ENCODE measurements at regions not wholly inside any gene's neighbourhood (a gene's known extent, or its start where the extent isn't known, plus 50 kb on each side); places are given as distances from the start of the nearest gene placed in this dataset.
"Not testable (repeated sequence)": the region's sequence is repeated elsewhere in the genome, so short reads cannot be mapped to it uniquely, and the experiment has no call there.

- TF ChIP-seq CTCF (conservative IDR thresholded peaks at IDR 0.05; ENCODE audit: low read depth, low read length): peak; percentile 72
- H3K4me3 ChIP-seq (IDR thresholded peaks at IDR 0.05; ENCODE audit: insufficient read depth, low read depth, low read length): no peak overlapping the region
- H4K20me1 ChIP-seq (ENCODE audit: insufficient read depth): no peaks in the 10 kb centered on the region
- H3K27me3 ChIP-seq (ENCODE audit: insufficient read depth, low read depth): no peaks in the 10 kb centered on the region
- no peaks in the 10 kb centered on the region for H3K4me1 ChIP-seq (ENCODE audit: low read depth, poor library complexity, severe bottlenecking)
- H2AFZ ChIP-seq (ENCODE audit: low read depth): no peak overlapping the region
- no peak overlapping the region for H3K4me2 ChIP-seq
- no peaks in the 10 kb centered on the region for H3K79me2 ChIP-seq (ENCODE audit: insufficient read depth, low read depth)
- H3K9ac ChIP-seq: no peak overlapping the region
- no peak overlapping the region for H3K27ac ChIP-seq
- no peaks in the 10 kb centered on the region for H3K36me3 ChIP-seq (ENCODE audit: insufficient read depth)
Observed at GRCh38 chrX:63250253-63250868, 100.8 kb downstream of the SPIN4 start.

- not testable (repeated sequence) for H4K20me1 ChIP-seq (ENCODE audit: insufficient read depth); H3K36me3 ChIP-seq (ENCODE audit: insufficient read depth); H3K4me1 ChIP-seq (ENCODE audit: low read depth, poor library complexity, severe bottlenecking); H3K27me3 ChIP-seq (ENCODE audit: insufficient read depth, low read depth); H3K4me3 ChIP-seq (IDR thresholded peaks at IDR 0.05; ENCODE audit: insufficient read depth, low read depth, low read length); H3K27ac ChIP-seq; H3K79me2 ChIP-seq (ENCODE audit: insufficient read depth, low read depth); H3K4me2 ChIP-seq; H2AFZ ChIP-seq (ENCODE audit: low read depth); H3K9ac ChIP-seq
Observed at GRCh38 chrX:63242689-63243088, 108.4 kb downstream of the SPIN4 start.

DNA sequence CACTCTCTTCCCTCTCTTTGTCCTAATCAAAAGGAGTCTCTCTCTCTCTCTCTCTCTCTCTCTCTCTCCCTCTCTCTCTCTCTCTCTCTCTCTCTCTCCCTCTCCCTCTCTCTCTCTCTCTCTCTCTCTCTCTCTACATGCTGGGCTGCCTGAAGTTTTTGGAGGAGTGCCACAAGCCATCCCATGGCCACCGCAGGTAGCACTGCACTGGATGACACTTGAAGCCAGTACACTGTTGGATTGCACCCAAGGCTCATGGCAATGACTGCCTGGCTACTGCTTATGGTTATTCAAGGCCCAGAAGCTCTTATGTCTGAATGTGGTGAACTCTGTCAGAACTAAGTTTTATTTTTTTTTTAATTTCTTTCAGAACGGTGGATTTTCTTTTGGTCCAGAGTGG lies 115.2 kb downstream of the SPIN4 start:
- H3K4me1 ChIP-seq (ENCODE audit: low read depth, poor library complexity, severe bottlenecking); H2AFZ ChIP-seq (ENCODE audit: low read depth); H3K9ac ChIP-seq; H3K36me3 ChIP-seq (ENCODE audit: insufficient read depth); H3K79me2 ChIP-seq (ENCODE audit: insufficient read depth, low read depth); H4K20me1 ChIP-seq (ENCODE audit: insufficient read depth); H3K4me3 ChIP-seq (IDR thresholded peaks at IDR 0.05; ENCODE audit: insufficient read depth, low read depth, low read length); H3K27me3 ChIP-seq (ENCODE audit: insufficient read depth, low read depth); H3K27ac ChIP-seq; H3K4me2 ChIP-seq: not testable (repeated sequence)

DNA sequence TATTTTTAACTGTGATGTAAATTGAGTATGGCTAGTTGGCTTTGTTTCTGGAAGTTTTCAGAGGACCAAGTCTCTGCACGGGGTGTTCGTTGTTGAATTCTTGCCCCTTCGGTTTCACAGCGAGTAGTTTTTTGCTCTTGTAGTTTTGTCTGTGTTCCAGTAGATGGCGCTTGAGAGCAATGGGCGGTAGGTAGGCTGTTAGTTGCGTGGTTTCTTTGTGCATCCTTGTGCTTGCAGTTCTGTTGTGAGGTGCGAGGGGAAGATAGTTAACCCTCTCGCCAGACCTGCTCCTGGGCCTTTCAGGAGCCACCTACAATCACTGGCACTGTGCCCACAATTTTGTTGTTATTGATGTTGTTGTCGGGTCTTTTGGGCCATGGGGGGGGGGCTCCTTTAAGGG lies 118.1 kb downstream of the SPIN4 start:
- H3K27ac ChIP-seq; H3K9ac ChIP-seq; H2AFZ ChIP-seq (ENCODE audit: low read depth); H3K79me2 ChIP-seq (ENCODE audit: insufficient read depth, low read depth); H3K36me3 ChIP-seq (ENCODE audit: insufficient read depth); H3K4me3 ChIP-seq (IDR thresholded peaks at IDR 0.05; ENCODE audit: insufficient read depth, low read depth, low read length); H3K27me3 ChIP-seq (ENCODE audit: insufficient read depth, low read depth); H4K20me1 ChIP-seq (ENCODE audit: insufficient read depth); H3K4me1 ChIP-seq (ENCODE audit: low read depth, poor library complexity, severe bottlenecking); H3K4me2 ChIP-seq: not testable (repeated sequence)

DNA sequence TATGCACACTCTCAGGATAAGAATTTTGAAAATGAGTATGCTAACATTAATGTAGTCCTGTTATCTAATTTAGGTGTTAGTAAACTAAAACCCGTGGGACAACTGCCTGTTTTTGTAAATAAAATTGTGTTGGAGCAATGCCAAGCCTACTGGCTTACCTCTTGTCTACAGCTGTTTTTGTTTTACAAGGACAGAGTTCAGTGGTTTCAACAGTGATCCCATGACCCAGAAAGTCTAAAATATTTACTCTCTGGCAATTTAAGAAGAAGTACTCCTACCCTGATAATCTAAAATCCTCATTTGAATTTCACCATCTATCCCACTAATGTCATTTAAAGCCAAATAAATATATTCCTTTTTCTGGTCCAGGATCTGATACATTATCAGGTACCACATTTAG lies 132.9 kb downstream of the SPIN4 start:
- not testable (repeated sequence) for H3K27me3 ChIP-seq (ENCODE audit: insufficient read depth, low read depth); H3K27ac ChIP-seq; H3K9ac ChIP-seq; H3K4me3 ChIP-seq (IDR thresholded peaks at IDR 0.05; ENCODE audit: insufficient read depth, low read depth, low read length); H2AFZ ChIP-seq (ENCODE audit: low read depth); H4K20me1 ChIP-seq (ENCODE audit: insufficient read depth); H3K4me1 ChIP-seq (ENCODE audit: low read depth, poor library complexity, severe bottlenecking); H3K36me3 ChIP-seq (ENCODE audit: insufficient read depth); H3K4me2 ChIP-seq; H3K79me2 ChIP-seq (ENCODE audit: insufficient read depth, low read depth)

GRCh38 chrX:63217549-63217948 lies 133.6 kb downstream of the SPIN4 start:
- not testable (repeated sequence) for H3K4me2 ChIP-seq

GRCh38 chrX:63209645-63210044 lies 141.5 kb downstream of the SPIN4 start:
- H3K36me3 ChIP-seq (ENCODE audit: insufficient read depth); H4K20me1 ChIP-seq (ENCODE audit: insufficient read depth); H3K9ac ChIP-seq; H2AFZ ChIP-seq (ENCODE audit: low read depth); H3K4me3 ChIP-seq (IDR thresholded peaks at IDR 0.05; ENCODE audit: insufficient read depth, low read depth, low read length); H3K4me1 ChIP-seq (ENCODE audit: low read depth, poor library complexity, severe bottlenecking); H3K27me3 ChIP-seq (ENCODE audit: insufficient read depth, low read depth); H3K4me2 ChIP-seq; H3K79me2 ChIP-seq (ENCODE audit: insufficient read depth, low read depth); H3K27ac ChIP-seq: not testable (repeated sequence)

More at GRCh38 chrX:63217549-63217948, 133.6 kb downstream of the SPIN4 start:
- not testable (repeated sequence) for H3K9ac ChIP-seq; H3K79me2 ChIP-seq (ENCODE audit: insufficient read depth, low read depth); H2AFZ ChIP-seq (ENCODE audit: low read depth); H3K36me3 ChIP-seq (ENCODE audit: insufficient read depth); H3K27me3 ChIP-seq (ENCODE audit: insufficient read depth, low read depth); H3K4me3 ChIP-seq (IDR thresholded peaks at IDR 0.05; ENCODE audit: insufficient read depth, low read depth, low read length); H3K27ac ChIP-seq; H4K20me1 ChIP-seq (ENCODE audit: insufficient read depth); H3K4me1 ChIP-seq (ENCODE audit: low read depth, poor library complexity, severe bottlenecking)

DNA sequence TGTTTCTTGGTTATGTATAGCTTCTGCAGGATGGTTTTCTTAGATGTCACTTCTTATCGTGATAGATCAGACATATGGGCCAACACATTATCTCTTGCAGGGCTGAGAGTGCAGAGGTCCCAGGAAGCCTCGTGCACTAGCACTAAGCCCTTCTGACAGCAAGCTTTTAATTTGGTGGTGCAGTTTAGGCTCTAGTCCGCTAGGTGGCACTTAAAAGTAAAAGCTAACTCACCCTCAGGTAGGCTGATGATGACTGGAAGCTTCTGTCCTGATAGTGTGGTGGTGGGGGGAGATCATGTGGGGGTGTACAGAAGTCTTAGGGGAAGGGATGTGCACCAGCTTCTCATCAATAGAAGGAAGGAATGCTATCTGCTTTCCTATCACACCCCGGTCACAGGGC lies 142.0 kb downstream of the SPIN4 start:
- H2AFZ ChIP-seq (ENCODE audit: low read depth); H3K27ac ChIP-seq; H3K79me2 ChIP-seq (ENCODE audit: insufficient read depth, low read depth); H3K4me1 ChIP-seq (ENCODE audit: low read depth, poor library complexity, severe bottlenecking); H3K4me2 ChIP-seq; H3K27me3 ChIP-seq (ENCODE audit: insufficient read depth, low read depth); H3K36me3 ChIP-seq (ENCODE audit: insufficient read depth); H4K20me1 ChIP-seq (ENCODE audit: insufficient read depth); H3K4me3 ChIP-seq (IDR thresholded peaks at IDR 0.05; ENCODE audit: insufficient read depth, low read depth, low read length); H3K9ac ChIP-seq: not testable (repeated sequence)

DNA sequence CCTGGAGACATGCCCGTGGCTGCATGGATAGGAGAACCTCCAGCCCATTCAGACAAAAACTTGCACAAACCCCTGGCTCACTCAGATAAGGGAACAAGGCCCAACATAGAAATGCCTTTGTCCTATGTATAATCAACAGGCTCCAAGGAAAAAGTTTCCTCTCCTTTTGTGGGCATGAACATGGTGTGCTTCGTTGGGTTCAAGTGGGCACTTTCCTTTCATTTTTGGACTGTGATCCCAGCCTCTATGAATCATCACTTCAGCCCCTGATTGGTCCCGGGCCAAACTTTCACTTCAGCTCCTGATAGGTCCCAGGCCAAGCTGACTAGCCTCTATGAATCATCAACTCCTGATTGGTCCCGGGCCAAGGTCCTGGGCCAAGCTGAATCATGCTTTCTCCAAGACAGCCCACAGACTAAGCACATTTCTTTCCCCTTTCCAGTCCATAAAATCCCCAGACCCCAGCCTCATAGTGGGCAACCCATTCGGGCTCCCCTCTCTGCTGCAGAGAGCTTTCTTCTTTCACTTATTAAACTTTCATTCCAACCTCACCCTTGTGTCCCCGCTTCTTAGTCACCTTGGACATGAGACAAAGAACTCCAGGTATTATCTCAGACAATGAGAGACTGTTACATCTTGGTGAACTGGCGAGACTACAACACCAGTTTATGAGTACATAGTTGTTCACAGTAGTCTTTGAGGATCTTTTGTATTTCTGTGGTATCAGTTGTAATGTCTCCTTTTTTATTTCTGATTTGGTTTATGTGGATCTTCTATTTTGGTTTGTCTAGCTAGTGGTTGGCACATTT lies 146.7 kb downstream of the SPIN4 start:
- not testable (repeated sequence) for H4K20me1 ChIP-seq (ENCODE audit: insufficient read depth); H2AFZ ChIP-seq (ENCODE audit: low read depth); H3K79me2 ChIP-seq (ENCODE audit: insufficient read depth, low read depth); H3K27ac ChIP-seq; H3K36me3 ChIP-seq (ENCODE audit: insufficient read depth); H3K4me3 ChIP-seq (IDR thresholded peaks at IDR 0.05; ENCODE audit: insufficient read depth, low read depth, low read length); H3K4me2 ChIP-seq; H3K9ac ChIP-seq; H3K27me3 ChIP-seq (ENCODE audit: insufficient read depth, low read depth); H3K4me1 ChIP-seq (ENCODE audit: low read depth, poor library complexity, severe bottlenecking)

Measured in KMS-11 (cell line).